ENCODE measurements at regions not wholly inside any gene's neighbourhood (a gene's known extent, or its start where the extent isn't known, plus 50 kb on each side); places are given as distances from the start of the nearest gene placed in this dataset.
"Not testable (repeated sequence)": the region's sequence is repeated elsewhere in the genome, so short reads cannot be mapped to it uniquely, and the experiment has no call there.

DNA sequence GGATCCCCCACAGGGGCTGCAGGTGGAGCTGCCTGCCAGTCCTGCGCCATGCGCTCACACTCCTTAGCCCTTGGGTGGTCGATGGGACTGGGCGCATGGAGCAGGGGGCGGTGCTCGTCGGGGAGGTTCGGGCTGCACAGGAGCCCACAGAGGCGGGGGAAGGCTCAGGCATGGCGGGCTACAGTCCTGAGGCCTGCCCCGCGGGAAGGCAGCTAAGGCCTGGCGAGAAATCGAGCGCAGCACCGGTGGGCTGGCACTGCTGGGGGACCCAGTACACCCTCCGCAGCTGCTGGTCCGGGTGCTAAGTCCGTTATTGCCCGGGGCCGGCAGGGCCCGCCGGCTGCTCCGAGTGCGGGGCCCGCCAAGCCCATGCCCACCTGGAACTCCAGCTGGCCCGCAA lies 701.8 kb upstream of the CHRM3 start:
- H3K4me2 ChIP-seq (ENCODE audit: low read depth, low read length); H3K9ac ChIP-seq (ENCODE audit: insufficient read depth, low read depth, low read length); H3K27me3 ChIP-seq (ENCODE audit: control insufficient read depth in 1 of 2, insufficient read depth in 2 of 2, low read length in 2 of 2); intact Hi-C loops (cut with micrococcal nuclease; ENCODE audit: unreplicated experiment); CTCF ChIA-PET (ENCODE audit: low intra/inter-chr PET ratio, low total read pairs); BruUV-seq (replicated peaks); H3K4me3 ChIP-seq (replicated peaks in 1 of 3; ENCODE audit: insufficient read depth in 1 of 3, low read depth in 2 of 3, low read length in 3 of 3); H3K36me3 ChIP-seq (replicated peaks in 1 of 2; ENCODE audit: control insufficient read depth in 1 of 2, insufficient read depth in 2 of 2, low read length in 2 of 2); H3K27ac ChIP-seq (ENCODE audit: extremely low read length, insufficient read depth, low read length); in situ Hi-C loops (cut with HindIII; ENCODE audit: extremely low pct_ligation_motif_present, low pct_unique_long_range_greater_than_20kb); ATAC-seq; H4K20me1 ChIP-seq (ENCODE audit: insufficient read depth, low read length); H2AFZ ChIP-seq (ENCODE audit: low read length); FAIRE-seq; POLR2A ChIA-PET; H3K4me1 ChIP-seq (ENCODE audit: insufficient read depth, low read length); H3K79me2 ChIP-seq (ENCODE audit: insufficient read depth, low read length); DNase-seq (ENCODE audit: low spot score): not testable (repeated sequence)
- 80% methylated on average over 1 of the region's 27 CpGs for WGBS (ENCODE audit: low lambda C conversion rate)
- peaks cover 67% of the 10 kb centered on the region for H3K9me3 ChIP-seq (ENCODE audit: low read length)

DNA sequence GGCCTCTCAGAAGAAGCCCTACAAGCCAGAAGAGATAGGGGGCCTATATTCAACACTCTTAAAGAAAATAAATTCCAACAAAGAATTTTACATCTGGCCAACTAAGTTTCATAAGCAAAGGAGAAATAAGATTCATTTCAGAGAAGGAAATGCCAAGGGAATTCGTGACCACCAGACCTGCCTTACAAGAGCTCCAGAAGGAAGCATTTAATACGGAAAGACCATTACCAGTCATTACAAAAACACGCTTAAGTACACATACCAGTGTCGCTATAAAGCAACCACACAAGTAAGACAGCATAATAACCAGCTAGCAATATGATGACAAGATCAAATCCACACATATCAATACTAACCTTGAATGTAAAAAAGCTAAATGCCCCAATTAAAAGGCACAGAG lies 704.9 kb upstream of the CHRM3 start:
- Histone ChIP-seq H3K27me3 (ENCODE audit: control insufficient read depth in 1 of 2, insufficient read depth in 2 of 2, low read length in 2 of 2) (no peaks in the 10 kb centered on the region), H3K4me3 (replicated peaks in 1 of 3; ENCODE audit: insufficient read depth in 1 of 3, low read depth in 2 of 3, low read length in 3 of 3) (no peak overlapping the region), H3K79me2 (ENCODE audit: insufficient read depth, low read length) (no peaks in the 10 kb centered on the region), H4K20me1 (ENCODE audit: insufficient read depth, low read length) (no peaks in the 10 kb centered on the region), H3K9ac (ENCODE audit: insufficient read depth, low read depth, low read length) (no peak overlapping the region), H3K36me3 (replicated peaks in 1 of 2; ENCODE audit: control insufficient read depth in 1 of 2, insufficient read depth in 2 of 2, low read length in 2 of 2) (no peaks in the 10 kb centered on the region), H2AFZ (ENCODE audit: low read length) (no peak overlapping the region), H3K4me1 (ENCODE audit: insufficient read depth, low read length) (no peaks in the 10 kb centered on the region), H3K9me3 (ENCODE audit: low read length) (peaks cover 70% of the 10 kb centered on the region), H3K27ac (ENCODE audit: extremely low read length, insufficient read depth, low read length) (no peak overlapping the region), H3K4me2 (ENCODE audit: low read depth, low read length) (no peak overlapping the region)
- TF ChIP-seq ZSCAN30 (CRISPR knock-in tag; IDR thresholded peaks at IDR 0.05): no peak
- TF ChIP-seq TBP (CRISPR knock-in tag; IDR thresholded peaks at IDR 0.05): no peak
- TF ChIP-seq ZNF12 (CRISPR knock-in tag; IDR thresholded peaks at IDR 0.05): no peak
- TF ChIP-seq RAD21 (CRISPR knock-in tag; IDR thresholded peaks at IDR 0.05): no peak
- TF ChIP-seq STAG1 (CRISPR knock-in tag; IDR thresholded peaks at IDR 0.05): no peak
- TF ChIP-seq, protein P1, sequence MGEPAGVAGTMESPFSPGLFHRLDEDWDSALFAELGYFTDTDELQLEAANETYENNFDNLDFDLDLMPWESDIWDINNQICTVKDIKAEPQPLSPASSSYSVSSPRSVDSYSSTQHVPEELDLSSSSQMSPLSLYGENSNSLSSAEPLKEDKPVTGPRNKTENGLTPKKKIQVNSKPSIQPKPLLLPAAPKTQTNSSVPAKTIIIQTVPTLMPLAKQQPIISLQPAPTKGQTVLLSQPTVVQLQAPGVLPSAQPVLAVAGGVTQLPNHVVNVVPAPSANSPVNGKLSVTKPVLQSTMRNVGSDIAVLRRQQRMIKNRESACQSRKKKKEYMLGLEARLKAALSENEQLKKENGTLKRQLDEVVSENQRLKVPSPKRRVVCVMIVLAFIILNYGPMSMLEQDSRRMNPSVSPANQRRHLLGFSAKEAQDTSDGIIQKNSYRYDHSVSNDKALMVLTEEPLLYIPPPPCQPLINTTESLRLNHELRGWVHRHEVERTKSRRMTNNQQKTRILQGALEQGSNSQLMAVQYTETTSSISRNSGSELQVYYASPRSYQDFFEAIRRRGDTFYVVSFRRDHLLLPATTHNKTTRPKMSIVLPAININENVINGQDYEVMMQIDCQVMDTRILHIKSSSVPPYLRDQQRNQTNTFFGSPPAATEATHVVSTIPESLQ (CRISPR knock-in tag; conservative IDR thresholded peaks at IDR 0.05): no peak
- TF ChIP-seq MAZ (IDR thresholded peaks at IDR 0.05; ENCODE audit: borderline replicate concordance, low read depth, low read length): no peak
- TF ChIP-seq MAZ (CRISPR knock-in tag; IDR thresholded peaks at IDR 0.05; ENCODE audit: low read depth): no peak
- TF ChIP-seq ZNF101 (CRISPR knock-in tag; IDR thresholded peaks at IDR 0.05; ENCODE audit: borderline replicate concordance, low read depth): no peak
- TF ChIP-seq EP300 (IDR thresholded peaks at IDR 0.05; ENCODE audit: low read depth in 2 of 2, low read length in 2 of 2): no peak
- TF ChIP-seq EP300 (CRISPR knock-in tag; IDR thresholded peaks at IDR 0.05; ENCODE audit: borderline replicate concordance): no peak
- 10% methylated on average over 4 of the region's 4 CpGs for WGBS (ENCODE audit: low lambda C conversion rate)
- FAIRE-seq: no peak
- no TSS peak for BruUV-seq (replicated peaks)
- no peak for DNase-seq (ENCODE audit: low spot score)
- in situ Hi-C loops (cut with HindIII; ENCODE audit: extremely low pct_ligation_motif_present, low pct_unique_long_range_greater_than_20kb): no loop called here
- ChIA-PET POLR2A (no interaction called here), CTCF (ENCODE audit: low intra/inter-chr PET ratio, low total read pairs) (no interaction called here)
- no peak for ATAC-seq
- intact Hi-C loops (cut with micrococcal nuclease; ENCODE audit: unreplicated experiment): no loop called here
